HL-60 (cell line): ENCODE measurements at regions not wholly inside any gene's neighbourhood (a gene's known extent, or its start where the extent isn't known, plus 50 kb on each side); places are given as distances from the start of the nearest gene placed in this dataset.

ENCODE experiments used
- GABPA ChIP-seq: IDR thresholded peaks from 2 replicates; pipeline ENCODE4 v1.6.1; 2012; ENCODE audit warnings: low read depth
- SPI1 ChIP-seq: IDR thresholded peaks from 2 replicates; pipeline ENCODE4 v1.6.1; 2012; ENCODE audit warnings: low read depth, mild to moderate bottlenecking, borderline replicate concordance
- TF ChIP-seq, protein P1 (sequence below): IDR thresholded peaks from one replicate; pipeline ENCODE4 v1.5.1; 2011; ENCODE audit warnings: low read length, control low read depth, inconsistent platforms; ENCODE audit not compliant: insufficient read depth

DNA sequence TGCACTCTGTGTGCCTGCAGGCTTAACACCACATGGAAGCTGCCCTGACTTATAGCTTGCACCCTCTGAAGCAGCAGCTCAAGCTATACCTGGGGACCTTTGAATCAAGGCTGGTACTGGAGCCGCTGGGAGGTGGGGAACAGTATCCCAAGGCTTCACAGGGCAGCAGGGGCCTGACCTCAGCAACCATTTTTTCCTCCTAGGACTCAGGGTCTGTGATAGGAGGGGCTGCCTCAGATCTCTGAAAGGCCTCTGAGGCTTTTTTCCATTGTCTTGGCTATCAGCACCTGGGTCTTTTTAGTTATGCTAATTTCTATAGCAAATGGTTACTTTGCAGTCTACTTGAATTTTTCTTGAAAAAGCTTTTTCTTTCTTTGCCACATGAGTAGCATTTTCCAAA, 80.2 kb upstream of the OPRM1 start:
- TF ChIP-seq SPI1 (no peak), GABPA (no peak)
- TF ChIP-seq, protein P1, sequence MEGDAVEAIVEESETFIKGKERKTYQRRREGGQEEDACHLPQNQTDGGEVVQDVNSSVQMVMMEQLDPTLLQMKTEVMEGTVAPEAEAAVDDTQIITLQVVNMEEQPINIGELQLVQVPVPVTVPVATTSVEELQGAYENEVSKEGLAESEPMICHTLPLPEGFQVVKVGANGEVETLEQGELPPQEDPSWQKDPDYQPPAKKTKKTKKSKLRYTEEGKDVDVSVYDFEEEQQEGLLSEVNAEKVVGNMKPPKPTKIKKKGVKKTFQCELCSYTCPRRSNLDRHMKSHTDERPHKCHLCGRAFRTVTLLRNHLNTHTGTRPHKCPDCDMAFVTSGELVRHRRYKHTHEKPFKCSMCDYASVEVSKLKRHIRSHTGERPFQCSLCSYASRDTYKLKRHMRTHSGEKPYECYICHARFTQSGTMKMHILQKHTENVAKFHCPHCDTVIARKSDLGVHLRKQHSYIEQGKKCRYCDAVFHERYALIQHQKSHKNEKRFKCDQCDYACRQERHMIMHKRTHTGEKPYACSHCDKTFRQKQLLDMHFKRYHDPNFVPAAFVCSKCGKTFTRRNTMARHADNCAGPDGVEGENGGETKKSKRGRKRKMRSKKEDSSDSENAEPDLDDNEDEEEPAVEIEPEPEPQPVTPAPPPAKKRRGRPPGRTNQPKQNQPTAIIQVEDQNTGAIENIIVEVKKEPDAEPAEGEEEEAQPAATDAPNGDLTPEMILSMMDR: no peak
